Left lung (tissue), 4 donors: ENCODE measurements at regions not wholly inside any gene's neighbourhood (a gene's known extent, or its start where the extent isn't known, plus 50 kb on each side); places are given as distances from the start of the nearest gene placed in this dataset.

ENCODE experiments used
- ATAC-seq: fragments of 200-7000 bp; cut with Tn5 transposase; one replicate; pipeline ENCODE4 v1.9.1; 2020; ENCODE audit warnings: moderate library complexity
- DNase-seq, 4 donors: peaks; one replicate each; pipeline ENCODE4 v3.0.0-alpha.2; 2013 to 2020
- H3K27ac ChIP-seq, 2 donors: fragments of 200-600 bp; sonication (generic) in 1 of 2; one replicate each; pipeline versions ENCODE4 v1.5.0 to v1.8.0; 2020 to 2021
- H3K27me3 ChIP-seq, 2 donors: fragments of 200-600 bp; sonication (generic) in 1 of 2; one replicate each; pipeline versions ENCODE4 v1.5.0 to v1.8.0; 2020 to 2021
- H3K36me3 ChIP-seq, 2 donors: fragments of 200-600 bp; sonication (generic) in 1 of 2; one replicate each; pipeline versions ENCODE4 v1.5.0 to v1.8.0; 2020 to 2021
- H3K4me1 ChIP-seq, 2 donors: fragments of 200-600 bp; one replicate each; pipeline ENCODE4 v1.8.0; 2021
- H3K4me3 ChIP-seq, 2 donors: fragments of 200-600 bp; sonication (generic) in 1 of 2; one replicate each; pipeline versions ENCODE4 v1.5.0 to v1.8.0; 2020 to 2021; ENCODE audit warnings: mild to moderate bottlenecking in 1 of 2
- H3K9me3 ChIP-seq, 2 donors: fragments of 200-600 bp; sonication (generic) in 1 of 2; one replicate each; pipeline versions ENCODE4 v1.5.0 to v1.8.0; 2020 to 2021
- intact Hi-C, 2 donors: fragments of 100-400 bp; cut with DNase I; formaldehyde crosslinking; loops; one replicate each; pipeline versions ENCODE4 v1.11.2 to v1.14.2; 2022
- TF ChIP-seq, protein P1 (sequence below), 2 donors: fragments of 200-600 bp; sonication (generic) in 1 of 2; IDR thresholded peaks; one replicate each; pipeline versions ENCODE4 v1.5.0 to v1.8.0; 2021; ENCODE audit warnings: antibody characterized with exemption in 2 of 2
- donor health status: DM: no; HTN: yes; CAD: no.
- donor health status: DM: no; HTN: no; CAD: no.

DNA sequence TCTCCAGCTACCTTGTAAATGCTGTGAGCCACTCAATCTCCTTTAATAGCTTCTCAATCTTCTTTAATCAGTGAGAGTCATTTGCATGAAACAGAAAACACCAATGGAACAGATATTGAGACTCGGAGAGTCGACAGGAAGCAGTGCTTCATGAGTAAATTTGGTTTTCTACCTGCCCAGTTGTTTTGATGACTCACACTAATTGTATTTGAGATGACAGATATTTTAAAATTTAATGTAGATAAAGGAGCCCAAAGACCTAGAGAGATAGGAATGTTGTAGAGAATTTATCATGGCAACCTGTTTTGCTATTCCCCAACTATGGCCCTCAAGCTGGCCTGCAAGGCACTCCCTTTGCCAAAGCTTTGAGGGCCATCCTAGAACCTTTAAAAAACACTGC, 119.1 kb downstream of the CDC42EP3 start:
- ATAC-seq = no peak
- TF ChIP-seq, protein P1, sequence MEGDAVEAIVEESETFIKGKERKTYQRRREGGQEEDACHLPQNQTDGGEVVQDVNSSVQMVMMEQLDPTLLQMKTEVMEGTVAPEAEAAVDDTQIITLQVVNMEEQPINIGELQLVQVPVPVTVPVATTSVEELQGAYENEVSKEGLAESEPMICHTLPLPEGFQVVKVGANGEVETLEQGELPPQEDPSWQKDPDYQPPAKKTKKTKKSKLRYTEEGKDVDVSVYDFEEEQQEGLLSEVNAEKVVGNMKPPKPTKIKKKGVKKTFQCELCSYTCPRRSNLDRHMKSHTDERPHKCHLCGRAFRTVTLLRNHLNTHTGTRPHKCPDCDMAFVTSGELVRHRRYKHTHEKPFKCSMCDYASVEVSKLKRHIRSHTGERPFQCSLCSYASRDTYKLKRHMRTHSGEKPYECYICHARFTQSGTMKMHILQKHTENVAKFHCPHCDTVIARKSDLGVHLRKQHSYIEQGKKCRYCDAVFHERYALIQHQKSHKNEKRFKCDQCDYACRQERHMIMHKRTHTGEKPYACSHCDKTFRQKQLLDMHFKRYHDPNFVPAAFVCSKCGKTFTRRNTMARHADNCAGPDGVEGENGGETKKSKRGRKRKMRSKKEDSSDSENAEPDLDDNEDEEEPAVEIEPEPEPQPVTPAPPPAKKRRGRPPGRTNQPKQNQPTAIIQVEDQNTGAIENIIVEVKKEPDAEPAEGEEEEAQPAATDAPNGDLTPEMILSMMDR (IDR thresholded peaks at IDR 0.05) = no peak

DNA sequence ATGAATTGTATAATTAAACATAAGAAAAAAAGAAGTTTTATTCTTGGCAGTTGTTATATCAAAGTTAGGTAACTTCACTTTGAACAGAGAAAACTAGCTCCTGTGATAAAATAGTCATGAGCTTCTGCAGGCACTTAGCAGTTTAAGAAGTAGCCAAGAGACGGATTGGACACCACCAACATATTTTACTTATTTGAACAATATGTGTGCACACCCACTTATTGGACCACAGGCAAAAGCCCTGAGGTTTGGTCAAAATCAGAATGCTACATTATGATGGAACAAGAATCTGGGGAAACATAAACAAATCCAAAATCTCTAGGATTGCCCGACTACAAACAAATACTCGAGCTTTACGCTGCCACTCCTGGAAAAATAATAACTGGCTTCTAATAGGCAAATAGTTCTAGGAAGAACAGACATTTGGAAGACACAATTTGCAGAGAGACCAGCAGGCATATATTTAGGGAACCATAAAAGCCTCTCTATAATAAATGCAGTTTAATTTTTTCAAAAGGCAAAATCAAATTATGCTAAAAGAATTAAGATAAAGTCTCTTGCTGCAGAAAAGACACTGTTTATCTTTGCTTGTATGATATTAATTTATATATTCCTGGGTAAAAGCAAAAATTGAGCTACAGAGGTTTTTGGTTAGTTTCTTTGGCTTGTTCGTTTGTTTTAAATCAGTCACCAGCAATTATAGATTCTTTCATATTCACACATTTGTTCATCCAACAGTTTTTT, 117.9 kb downstream of the CDC42EP3 start:
- intact Hi-C loops = no loop called here
- H3K27ac ChIP-seq = no peak overlapping the region
- H3K4me3 ChIP-seq = no peak overlapping the region
- H3K27me3 ChIP-seq = no peaks in the 10 kb centered on the region
- DNase-seq (no peak), ATAC-seq (no peak)
- H3K36me3 ChIP-seq = no peaks in the 10 kb centered on the region
- peaks cover 0 to 14% of the 10 kb centered on the region in 2 donors for H3K4me1 ChIP-seq
- H3K9me3 ChIP-seq = no peaks in the 10 kb centered on the region
- TF ChIP-seq, protein P1 (IDR thresholded peaks at IDR 0.05) = no peak

More for the DNA sequence above, 119.1 kb downstream of the CDC42EP3 start:
- no peak overlapping the region for H3K4me3 ChIP-seq
- intact Hi-C loops = no loop called here
- no peaks in the 10 kb centered on the region for H3K9me3 ChIP-seq
- no peak for DNase-seq
- H3K27me3 ChIP-seq = no peaks in the 10 kb centered on the region
- H3K4me1 ChIP-seq = peaks cover 0 to 12% of the 10 kb centered on the region in 2 donors
- H3K36me3 ChIP-seq = no peaks in the 10 kb centered on the region
- H3K27ac ChIP-seq = no peak overlapping the region

DNA sequence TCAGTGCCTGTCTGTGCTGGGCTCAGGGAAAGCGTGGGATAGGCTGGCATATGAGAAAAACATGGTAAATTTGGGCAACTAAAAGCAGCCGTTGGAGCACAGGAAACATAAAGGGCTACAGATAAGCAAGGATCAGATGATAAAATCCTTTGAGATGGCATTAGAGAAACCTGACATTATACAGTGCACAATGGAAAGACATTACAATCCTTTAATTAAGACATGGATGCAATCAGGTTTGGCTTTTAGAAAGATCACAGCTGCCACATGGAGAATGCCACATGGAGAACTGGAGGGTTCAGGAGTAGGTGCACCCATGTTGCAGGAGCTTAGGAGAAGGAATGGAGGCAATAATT, 117.3 kb downstream of the CDC42EP3 start:
- intact Hi-C loops = no loop called here
- TF ChIP-seq, protein P1 (IDR thresholded peaks at IDR 0.05) = no peak
- Histone ChIP-seq H3K27ac (no peak overlapping the region), H3K27me3 (no peaks in the 10 kb centered on the region), H3K4me1 (peaks cover 0 to 20% of the 10 kb centered on the region in 2 donors), H3K4me3 (no peak overlapping the region), H3K9me3 (no peaks in the 10 kb centered on the region), H3K36me3 (no peaks in the 10 kb centered on the region)
- DNase-seq (no peak), ATAC-seq (no peak)

DNA sequence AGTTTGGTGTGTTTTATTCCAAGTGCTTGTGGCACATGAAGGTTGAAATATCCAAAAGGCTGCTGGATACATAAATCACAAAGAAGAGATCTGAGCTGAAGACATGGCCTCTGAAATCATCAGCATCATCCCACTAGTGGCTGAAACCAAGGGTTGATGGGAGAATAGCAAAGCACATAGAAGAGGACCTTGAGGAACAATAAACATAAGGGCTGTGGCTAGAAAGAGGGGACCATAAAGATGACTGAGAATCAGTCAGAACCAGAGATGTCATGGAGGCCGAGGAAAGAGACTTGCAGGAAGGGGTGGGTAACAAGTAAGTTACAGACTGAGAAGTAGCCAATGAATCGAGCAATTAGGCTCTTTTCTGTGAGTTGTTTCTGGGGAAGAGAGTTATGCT, 116.8 kb downstream of the CDC42EP3 start:
- H3K27me3 ChIP-seq = no peaks in the 10 kb centered on the region
- intact Hi-C loops = no loop called here
- H3K9me3 ChIP-seq = no peaks in the 10 kb centered on the region
- H3K4me1 ChIP-seq = peaks cover 0 to 24% of the 10 kb centered on the region in 2 donors
- H3K36me3 ChIP-seq = no peaks in the 10 kb centered on the region
- no peak overlapping the region for H3K4me3 ChIP-seq
- ATAC-seq (no peak), DNase-seq (no peak)
- no peak overlapping the region for H3K27ac ChIP-seq
- TF ChIP-seq, protein P1 (IDR thresholded peaks at IDR 0.05) = no peak

DNA sequence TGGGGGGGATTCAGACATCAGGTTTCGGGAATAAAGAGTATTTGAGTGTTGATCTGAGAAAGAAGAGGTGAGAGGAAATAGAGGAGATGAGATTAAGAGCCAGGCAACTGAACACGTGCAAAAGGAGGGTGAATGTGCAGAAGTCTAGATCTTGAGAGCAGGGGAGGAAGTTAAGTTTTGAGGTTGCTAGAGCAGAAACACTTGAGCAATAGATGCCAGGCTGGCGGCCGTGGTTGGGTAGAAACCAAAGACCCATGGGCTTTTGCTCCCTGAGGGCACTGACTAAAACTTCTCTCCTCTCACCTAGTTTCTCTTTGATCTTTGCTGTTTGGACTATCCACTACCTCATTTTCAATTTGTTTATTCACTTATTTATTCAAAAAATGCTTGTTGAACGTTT, 116.0 kb downstream of the CDC42EP3 start:
- H3K27me3 ChIP-seq = no peaks in the 10 kb centered on the region
- H3K4me3 ChIP-seq = no peak overlapping the region
- no peak overlapping the region for H3K27ac ChIP-seq
- peak in 1 of 4 donors; percentile 69 for DNase-seq
- no peak for ATAC-seq
- intact Hi-C loops = no loop called here
- H3K36me3 ChIP-seq = no peaks in the 10 kb centered on the region
- H3K9me3 ChIP-seq = no peaks in the 10 kb centered on the region
- H3K4me1 ChIP-seq = peaks cover 0 to 24% of the 10 kb centered on the region in 2 donors
- TF ChIP-seq, protein P1 (IDR thresholded peaks at IDR 0.05) = no peak
